CD4-positive, alpha-beta T cell treated with Interleukin-17A for 1 hour (primary cell): ENCODE measurements at regions not wholly inside any gene's neighbourhood (a gene's known extent, or its start where the extent isn't known, plus 50 kb on each side); places are given as distances from the start of the nearest gene placed in this dataset.

Experiments
- DNase-seq: peaks from one replicate; pipeline ENCODE4 v3.0.0-alpha.2; 2020

DNA sequence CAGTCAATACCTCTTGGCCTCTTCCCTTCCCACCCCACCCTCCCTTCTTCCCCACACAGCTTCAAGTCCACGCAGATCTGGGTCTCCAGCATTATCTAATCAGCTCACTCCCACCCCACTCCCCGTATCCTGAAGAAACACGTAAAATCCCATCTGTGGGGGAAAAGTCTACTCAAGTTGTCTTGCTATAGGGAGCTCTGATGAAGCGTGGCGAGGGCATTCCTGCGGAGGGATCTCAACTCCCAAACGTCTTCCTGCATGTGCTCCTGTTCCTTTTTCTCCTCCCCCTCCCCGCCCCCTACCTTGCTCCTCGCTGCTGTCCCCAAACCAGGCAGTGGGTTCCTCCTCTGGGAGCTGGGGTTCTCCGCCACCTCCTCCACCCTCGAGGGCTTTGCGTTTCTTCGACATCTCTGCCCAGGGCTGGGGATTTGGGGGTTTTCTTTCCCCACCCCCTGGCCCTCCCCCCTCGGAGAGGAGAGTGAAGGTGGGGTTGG lies 181.8 kb downstream of the TBXT start:
- DNase-seq: no peak

DNA sequence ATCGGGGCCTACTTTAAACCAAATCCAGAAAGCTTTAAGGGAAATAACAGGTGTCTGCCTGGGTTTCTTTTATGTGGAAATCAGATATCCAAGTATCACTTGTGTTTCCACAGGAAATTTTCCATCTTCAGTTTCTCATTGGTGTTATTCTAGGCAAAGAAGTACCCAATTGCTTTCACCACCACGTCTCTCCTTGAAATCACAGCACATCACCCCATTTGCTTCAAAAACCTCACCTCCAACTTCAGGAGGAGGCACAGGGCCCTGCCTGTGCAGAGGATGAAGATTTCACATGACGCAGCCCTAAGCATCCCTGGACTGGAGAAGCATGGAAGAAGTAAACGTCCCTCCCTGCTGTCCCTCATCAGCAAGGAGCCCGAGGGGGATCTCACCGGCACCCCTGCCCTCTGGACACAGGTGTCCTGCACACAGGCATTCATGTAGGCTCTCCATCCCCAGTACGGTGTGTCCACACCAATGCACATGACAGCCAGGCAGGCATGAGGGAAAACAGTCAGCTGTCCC lies 182.3 kb downstream of the TBXT start:
- DNase-seq: no peak

DNA sequence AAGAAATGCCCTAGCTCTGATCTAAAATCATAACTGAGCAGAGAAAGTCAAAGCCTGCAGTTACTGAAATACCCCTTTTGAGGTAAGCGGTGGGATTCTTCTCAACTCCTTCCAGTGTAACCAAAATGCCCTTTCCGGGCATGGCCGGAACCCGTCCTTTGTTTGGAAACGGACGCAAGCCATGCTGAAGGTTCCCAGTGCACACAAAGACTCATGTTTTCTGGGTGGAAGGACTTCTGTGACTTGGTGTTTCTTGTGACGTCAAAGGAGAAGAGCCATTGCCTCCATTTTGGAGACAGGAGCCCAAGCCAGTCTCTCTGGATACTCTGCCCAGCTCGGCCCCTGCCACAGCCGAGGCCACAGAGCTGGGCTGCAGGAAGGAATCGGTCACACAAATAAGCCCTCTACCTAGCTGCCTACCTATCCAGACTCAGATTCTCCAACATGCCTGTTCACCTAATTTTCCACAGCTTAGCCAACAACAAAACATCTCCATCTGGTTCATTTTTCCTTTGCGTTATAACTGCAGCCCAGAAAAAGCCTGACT lies 182.8 kb downstream of the TBXT start:
- no peak for DNase-seq

DNA sequence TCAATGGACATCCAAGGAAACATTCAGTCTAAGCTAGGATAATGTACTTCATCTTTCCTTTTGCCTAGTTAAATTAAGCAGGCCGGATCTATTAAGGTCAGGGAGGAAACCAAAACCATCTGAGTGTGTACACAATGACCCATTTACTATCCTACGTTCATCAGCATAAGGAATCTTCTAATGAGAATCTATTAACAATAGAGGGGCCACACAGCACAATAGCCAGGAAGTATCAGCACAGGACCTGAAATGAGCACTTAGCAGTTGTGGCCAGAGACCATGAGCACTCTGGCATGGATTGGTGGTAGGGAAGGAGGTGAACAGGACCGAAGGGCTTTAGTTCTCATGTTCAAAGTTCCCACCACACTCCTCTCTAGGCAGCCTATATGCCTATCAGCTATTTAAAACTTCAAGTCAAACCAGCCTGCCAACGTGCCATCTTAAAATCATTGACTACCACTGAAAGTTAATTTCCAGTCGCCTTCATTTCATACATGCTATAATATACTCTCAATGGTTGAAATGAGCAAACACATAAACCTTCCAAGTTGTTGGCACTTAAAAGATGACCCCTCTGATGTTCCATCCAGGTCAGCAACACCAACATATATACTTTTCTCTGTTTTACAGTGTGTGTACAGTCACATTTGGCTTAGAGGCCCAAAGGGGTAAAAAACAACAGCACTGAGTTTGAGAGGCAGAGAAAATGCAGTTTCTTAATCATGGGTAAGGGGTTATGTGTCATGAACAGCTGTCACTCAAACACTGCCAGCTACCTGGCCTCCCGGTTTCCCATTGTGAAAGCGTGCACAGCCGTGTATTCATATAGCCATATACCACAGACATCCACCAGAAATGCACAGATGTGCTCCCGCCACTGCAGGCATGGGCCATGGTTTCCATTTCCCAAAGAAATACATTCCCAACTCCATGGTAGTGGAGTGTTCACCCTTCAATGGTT lies 184.3 kb downstream of the TBXT start:
- DNase-seq: no peak

DNA sequence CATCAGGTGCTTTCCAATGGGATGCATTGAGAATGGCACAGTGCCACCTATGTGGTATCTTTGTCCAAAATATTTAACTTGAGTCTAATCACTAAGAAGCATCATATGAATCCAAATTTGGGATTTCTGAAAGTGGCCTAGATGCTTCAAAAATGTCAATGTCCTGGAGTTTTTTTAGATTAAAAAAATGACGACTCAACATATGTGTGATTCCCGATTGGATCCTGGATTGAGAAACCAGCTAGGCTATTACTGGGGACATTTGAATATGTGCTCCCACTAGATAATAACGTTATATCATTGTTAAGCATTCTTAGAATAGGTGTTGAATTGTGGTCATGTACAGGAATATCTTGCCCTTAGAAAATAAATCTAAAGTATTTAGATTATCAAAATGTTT lies 189.2 kb downstream of the TBXT start:
- no peak for DNase-seq

DNA sequence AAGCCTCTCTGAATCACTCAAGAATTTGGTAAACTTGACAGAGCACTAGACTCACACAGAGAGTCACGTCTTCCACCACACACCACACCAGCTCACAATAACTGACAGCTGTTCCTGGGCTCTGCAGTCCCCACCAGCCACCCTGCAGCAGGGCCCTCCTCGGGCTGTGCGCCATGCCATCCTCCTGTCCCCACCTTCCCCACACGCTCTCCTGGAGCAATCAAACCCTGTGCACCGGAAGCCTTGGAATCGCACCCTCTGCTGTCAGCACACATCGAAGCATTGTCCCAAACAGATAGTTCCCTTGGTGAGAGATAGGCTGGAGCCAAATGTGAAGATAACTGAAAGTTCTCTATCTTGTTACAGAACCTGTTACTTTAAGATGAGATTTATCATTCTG lies 191.0 kb downstream of the TBXT start:
- DNase-seq: no peak

DNA sequence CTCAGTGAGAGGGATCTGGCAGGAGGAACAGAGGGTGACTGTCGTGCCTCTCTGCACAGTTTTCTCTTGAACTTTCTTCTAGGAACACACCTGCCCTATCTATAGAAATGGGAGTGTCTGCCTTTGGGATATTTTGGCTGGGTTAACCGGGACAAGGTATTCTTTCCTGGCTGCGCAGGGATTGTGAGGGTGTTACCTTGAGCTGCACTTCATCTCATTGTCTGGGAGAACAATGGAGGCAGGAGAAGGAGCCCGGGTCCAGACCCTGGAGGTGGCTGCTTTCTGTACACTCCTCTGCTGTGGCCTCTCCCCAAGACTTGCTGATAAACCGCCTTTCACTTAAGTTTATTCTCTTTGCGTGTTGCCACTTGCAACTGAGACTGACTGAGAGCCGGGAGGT lies 192.8 kb downstream of the TBXT start:
- no peak for DNase-seq

DNA sequence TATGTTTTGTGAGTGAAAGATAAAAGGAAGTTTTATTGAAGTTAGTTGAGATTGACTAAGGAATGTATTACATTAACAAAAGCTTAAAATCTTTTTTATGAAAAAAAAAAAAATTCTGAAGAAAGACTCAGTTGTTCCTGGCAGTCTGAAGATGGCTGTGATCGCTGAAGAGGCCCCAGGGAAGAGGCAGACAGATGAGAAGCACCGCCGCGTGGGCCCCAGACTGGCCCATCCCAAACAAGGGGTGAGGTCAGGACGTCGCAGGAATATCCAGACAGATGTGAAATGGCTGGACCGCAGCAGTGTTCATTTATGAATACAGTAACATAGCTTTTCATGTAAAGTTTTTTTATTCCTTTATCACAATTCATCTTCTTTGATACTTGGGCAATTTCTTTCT lies 194.2 kb downstream of the TBXT start:
- no peak for DNase-seq

DNA sequence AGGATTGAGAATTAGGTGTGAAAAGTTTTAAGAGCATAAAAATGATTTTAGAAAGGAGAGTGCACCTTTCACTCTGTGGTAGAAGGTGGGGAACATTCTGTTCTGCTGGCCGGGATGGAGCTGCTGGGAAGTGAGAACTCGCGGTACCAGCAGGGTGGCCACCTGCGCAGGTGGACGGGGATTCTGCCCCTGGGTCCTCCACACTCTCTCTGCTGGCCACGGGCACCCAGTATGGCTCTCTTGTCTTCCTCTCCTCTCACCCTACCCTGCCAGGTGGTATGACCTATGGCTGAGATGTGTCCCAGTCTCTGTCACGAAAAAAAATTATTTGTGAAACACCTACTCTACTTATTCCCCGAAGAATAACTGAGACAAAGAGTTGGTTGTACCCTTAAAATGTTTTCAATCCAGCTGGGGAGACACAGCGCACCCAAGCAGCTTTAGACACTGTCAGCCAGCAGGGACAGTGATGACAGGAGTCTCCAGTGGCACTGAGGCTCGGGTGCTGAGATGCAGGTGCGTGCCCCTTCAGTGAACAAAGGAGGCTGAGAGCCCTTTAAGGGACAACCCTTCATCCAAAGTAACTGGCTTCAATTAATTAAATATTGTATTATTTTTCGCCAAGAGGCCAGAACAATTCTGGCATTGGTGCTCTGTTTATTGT lies 195.4 kb downstream of the TBXT start:
- DNase-seq: no peak

DNA sequence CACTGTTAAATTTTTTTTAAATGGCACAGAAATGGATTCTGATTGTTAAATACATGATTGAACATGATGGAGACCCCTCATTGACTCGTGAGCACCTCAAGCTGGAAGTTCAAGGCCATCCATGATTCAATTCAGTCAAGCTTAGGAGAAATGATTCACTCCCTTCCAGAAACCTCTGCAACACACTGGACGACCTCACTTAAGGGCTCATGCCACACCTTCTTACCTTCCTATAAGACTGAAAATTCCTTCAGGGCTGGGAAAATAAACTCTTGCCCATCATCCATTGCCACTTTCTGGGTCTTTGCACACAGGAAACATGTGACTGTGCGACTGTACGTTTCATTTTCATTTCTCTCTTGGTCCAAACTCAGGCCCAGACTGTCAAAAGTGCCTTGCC lies 196.4 kb downstream of the TBXT start:
- no peak for DNase-seq

DNA sequence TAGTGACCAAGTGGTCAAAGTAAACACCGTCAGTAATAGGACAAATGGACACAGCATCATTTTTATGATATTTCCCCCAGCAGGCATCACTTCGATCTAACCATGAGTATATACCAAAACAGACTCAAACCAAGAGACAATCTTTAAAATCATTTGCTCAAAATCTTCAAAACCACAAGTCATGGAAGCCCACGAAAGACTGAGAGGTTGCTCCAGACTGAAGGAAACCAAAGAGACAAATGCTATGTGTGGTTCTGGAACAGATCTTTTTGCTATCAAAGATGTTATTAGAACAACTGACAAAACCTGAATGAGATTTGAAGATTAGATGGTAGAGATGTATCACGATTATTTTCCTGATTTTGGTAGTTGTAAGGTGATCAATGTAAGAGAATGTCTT lies 197.7 kb downstream of the TBXT start:
- no peak for DNase-seq

DNA sequence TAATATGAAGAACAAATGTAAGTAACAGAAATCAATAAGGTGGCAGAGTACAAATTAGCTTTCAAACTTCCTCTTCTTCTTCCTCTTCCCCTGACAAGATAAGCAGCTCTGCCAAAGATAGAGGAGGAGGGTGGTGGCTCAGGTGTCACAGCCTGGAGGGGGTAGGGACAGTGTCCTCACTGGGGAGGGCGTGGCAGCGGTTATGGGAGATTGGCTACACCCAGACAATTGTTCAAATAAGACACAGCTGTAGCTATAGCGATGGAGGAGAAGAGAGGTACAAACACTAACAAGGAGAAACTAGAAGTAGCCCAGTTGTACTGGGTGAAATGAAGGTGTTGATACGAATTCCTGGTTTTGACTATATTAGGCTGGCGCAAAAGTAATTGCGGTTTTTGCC lies 198.5 kb downstream of the TBXT start:
- DNase-seq: no peak

DNA sequence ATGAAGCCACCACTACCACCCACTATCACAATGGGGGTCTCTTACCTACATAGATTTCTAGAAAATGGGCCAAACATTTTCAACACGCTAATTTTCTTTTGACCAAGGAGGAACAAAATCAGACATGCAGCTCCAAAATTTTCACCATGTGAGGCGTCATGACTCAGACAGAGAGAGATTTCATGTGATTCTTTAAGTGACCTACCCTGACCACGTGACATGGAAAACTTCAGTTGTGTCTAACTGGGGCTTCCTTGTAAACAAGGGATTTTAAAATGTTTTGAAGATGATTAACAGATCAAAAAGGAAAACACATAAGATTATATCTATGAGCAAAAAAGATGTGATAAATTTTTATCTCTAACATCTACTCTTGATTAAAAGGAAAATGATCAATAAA lies 199.2 kb downstream of the TBXT start:
- no peak for DNase-seq

DNA sequence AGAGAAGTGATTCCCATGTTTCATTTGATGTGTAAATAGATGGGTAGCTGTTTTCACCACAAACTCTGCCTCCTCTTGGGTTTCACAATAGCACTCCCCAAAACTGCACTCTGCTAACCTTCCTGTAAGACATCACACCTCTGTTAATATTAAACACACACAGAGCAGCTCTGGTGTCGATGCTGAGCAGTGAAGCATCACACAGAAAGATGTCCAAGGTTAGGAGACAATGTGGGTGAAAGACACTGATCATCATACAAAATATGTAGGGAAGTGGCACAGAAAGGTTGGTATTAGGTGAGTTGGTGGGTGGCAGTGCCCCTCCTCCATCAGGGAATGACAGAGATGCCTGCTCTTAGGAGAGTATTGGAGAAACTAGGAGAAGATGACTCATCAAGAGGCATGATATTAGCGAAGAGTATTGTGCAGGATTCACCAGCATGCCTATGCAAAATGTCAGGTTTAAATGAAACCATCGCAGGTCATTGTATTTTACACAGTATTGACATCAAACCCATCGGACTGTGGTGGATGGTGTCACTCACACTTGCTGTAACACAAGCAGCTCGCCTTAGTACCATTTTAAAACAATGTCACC lies 199.7 kb downstream of the TBXT start:
- no peak for DNase-seq

DNA sequence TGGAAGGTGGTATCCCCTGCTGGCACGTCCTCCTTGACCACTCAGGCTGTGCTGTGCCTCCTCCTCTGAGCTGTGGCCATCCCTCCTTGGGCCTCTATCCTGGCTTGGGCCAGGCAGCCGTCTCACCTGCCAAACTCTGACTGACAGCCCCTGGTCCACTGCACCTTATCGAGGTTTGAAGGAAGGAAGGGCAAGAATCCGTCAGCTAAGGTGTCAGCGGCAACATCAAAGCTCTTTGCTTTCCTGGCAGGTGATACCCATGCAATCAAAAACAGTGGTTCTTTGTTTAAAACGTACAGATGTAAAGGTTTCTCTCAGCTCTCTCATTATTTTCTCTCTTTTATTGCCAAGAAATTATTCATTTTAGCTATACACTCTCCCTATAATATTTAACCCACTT lies 203.9 kb downstream of the TBXT start:
- DNase-seq: no peak

DNA sequence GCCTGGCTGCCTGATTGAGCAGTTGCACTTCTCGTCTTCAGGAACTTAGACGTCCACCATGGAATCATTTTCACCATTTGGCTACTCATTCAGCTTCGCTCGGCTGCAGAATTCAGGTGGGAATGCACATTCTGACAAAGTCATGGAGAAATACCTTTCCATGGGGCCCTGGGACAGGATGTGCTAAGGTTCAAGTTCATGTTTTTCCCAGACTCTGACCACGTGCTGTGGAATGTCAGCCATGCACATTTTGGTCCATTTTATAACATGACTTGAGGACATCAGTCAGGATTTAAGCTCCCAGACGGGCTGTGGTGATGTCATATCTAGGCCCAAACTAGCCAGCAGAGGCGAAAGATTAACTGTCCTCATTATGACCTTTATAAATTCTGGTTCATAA lies 205.3 kb downstream of the TBXT start:
- no peak for DNase-seq

DNA sequence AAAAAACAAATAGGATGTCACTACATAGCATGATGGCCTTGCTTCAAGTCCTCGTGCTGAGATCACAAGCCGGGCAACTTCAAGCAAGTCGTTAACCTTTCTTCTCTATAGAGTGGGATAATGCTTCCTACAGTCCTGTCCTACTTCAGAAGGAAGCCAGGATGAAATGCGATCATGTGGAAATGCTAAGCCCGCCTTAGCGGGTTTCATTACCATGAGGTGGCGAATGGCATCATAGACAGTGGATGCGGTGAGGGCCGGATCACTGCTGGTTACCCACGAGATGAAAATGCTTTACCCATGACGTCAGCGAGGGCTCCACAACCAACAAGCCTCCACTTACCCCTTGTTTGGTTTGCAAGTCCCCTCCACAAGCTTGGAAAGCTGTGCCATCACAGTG lies 206.4 kb downstream of the TBXT start:
- DNase-seq: no peak

DNA sequence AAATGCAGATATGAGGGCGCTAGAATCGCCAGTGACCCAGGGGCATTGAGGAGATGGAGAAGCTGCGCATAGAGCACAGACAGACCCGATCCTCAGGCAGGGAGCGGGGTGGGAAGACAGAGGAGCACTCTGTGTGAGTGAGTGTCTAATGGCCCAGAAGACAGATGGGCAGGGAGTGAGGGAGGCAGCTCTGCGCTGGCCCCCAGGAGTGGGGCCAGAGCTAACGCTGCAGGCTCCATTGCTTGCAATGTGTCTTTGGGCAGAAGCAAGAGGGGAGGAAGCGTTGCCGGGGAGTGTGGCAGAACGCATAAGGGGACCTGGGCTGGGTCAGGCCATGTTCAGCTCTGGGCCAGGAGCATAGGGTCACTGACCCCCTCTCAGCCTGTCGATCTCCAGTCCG lies 207.0 kb downstream of the TBXT start:
- no peak for DNase-seq

DNA sequence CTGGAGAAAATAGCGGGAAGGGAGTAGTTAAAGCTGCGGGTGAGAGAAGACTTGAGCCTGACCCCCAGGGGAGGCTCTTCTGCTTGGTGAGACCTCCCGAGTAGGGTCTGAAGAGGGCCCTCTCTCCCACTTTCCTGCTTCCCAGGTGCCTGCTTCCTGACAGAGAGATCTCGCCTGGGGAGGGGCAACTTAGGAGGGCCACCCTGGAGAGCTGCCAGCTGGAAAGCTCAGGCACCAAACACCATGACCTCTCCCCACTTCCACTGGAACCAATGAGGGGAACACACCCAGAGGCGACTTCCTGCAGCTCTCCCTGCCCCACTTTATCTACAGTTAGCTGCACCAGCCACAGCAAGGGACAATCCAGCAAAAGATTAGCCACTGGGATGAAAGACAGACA lies 208.0 kb downstream of the TBXT start:
- DNase-seq: no peak

DNA sequence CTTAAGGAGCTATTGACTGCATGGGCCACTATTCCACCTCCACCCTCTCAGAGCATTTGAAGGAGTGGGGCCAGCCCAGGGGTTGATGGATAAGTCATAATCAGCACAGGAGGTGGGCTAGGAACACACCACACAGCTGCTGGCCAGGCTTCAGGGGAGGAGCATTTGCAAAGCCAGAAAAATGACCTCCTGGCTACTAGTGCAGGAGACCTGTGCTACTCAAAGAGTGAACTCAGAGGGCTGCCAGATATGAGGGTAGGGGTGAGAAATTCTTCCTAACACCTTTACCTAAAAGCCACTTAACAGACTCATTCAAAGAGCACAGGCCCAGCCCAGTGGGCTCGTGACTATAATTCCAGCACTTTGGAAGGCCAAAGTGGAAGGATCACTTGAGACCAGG lies 210.8 kb downstream of the TBXT start:
- DNase-seq: no peak

DNA sequence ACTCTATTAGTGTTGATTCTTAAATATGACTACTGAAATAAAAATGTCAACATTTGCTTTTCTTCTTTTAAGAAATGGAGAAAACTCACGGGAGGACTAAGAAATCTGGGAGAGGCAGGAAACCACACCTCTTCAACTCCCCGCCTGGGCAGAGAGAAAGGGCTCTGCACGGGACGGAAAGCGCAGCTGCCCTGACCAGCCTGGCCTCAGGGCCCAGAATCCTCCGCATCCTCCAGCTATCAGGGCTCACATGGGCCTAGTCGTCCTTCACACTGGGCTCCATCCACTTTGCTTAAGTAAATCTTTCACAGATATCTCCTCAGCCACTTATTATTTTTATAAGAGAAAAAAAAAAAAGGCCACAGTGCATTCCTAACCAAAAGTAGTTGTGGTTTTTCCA lies 215.1 kb downstream of the TBXT start:
- no peak for DNase-seq

DNA sequence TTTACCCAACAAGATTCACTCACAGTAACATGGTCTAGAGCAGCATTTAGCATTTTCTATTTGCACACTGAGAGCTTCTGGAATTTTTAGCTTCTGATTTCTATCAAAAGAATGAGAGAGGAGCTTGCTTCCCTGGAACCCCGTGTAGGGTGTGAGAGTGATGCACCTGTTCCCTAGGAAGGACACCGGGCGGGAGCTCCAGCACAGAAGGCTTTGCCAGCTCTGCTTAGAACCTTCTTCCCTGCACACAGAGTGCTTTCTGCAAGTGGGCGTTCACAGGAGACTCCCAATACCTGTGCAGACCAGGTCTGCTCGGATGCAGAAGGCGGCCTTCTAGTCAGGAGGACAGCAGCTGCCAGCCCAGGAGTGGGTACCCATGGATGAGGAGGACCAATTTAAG lies 217.3 kb downstream of the TBXT start:
- no peak for DNase-seq

DNA sequence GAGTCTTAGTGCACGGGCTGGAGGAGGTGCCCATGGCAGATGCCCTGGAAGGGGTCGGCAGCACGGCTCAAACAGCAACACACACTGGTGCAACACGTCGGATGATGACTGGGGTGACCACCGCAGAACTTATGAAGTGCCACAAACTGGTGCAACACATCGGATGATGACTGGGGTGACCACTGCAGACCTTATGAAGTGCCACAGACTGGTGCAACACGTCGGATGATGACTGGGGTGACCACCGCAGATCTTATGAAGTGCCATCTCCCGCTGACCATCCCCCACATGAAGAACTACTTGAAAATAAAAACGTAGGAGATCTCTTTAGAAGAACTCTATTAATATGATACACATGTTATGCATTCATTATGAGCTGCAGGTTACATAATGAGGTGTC lies 218.3 kb downstream of the TBXT start:
- no peak for DNase-seq
